HG03378 (cell line): ENCODE measurements at regions not wholly inside any gene's neighbourhood (a gene's known extent, or its start where the extent isn't known, plus 50 kb on each side); places are given as distances from the start of the nearest gene placed in this dataset.
"Not testable (repeated sequence)": the region's sequence is repeated elsewhere in the genome, so short reads cannot be mapped to it uniquely, and the experiment has no call there.

ENCODE experiments used
- ATAC-seq: cut with Tn5 transposase; IDR thresholded peaks from one replicate; pipeline ENCODE4 v1.9.1; 2021; ENCODE audit warnings: mild to moderate bottlenecking, moderate library complexity; ENCODE audit not compliant: unreplicated experiment

GRCh38 chr5:2355859-2356258 lies 395.6 kb downstream of the IRX2 start:
- no peak for ATAC-seq

- no peak for ATAC-seq
Measured at GRCh38 chr5:2353871-2354440, 397.5 kb downstream of the IRX2 start.

GRCh38 chr5:2353211-2353610 lies 398.3 kb downstream of the IRX2 start:
- no peak for ATAC-seq

GRCh38 chr5:2352101-2352861 lies 399.2 kb downstream of the IRX2 start:
- no peak for ATAC-seq

GRCh38 chr5:2349768-2350167 lies 401.7 kb downstream of the IRX2 start:
- not testable (repeated sequence) for ATAC-seq

GRCh38 chr5:2338686-2339085 lies 412.8 kb downstream of the IRX2 start:
- no peak for ATAC-seq

GRCh38 chr5:2335733-2336515 lies 415.6 kb downstream of the IRX2 start:
- no peak for ATAC-seq

GRCh38 chr5:2335125-2335732 lies 416.2 kb downstream of the IRX2 start:
- no peak for ATAC-seq

GRCh38 chr5:2334719-2335118 lies 416.8 kb downstream of the IRX2 start:
- no peak for ATAC-seq

GRCh38 chr5:2333291-2333690 lies 418.2 kb downstream of the IRX2 start:
- ATAC-seq, result no peak

- ATAC-seq, result no peak
Measured at GRCh38 chr5:2332521-2332920, 419.0 kb downstream of the IRX2 start.

GRCh38 chr5:2330325-2331130 lies 420.9 kb downstream of the IRX2 start:
- ATAC-seq, result no peak

- ATAC-seq, result no peak
Measured at GRCh38 chr5:2329741-2330140, 421.7 kb downstream of the IRX2 start.

GRCh38 chr5:2326601-2327000 lies 424.9 kb downstream of the IRX2 start:
- ATAC-seq, result no peak

- ATAC-seq, result no peak
Measured at GRCh38 chr5:2324788-2325187, 426.7 kb downstream of the IRX2 start.

- no peak for ATAC-seq
Measured at GRCh38 chr5:2320611-2321010, 430.9 kb downstream of the IRX2 start.

GRCh38 chr5:2317540-2317939 lies 433.9 kb downstream of the IRX2 start:
- no peak for ATAC-seq

GRCh38 chr5:2311851-2312250 lies 429.1 kb upstream of the IRX4 start:
- ATAC-seq, result no peak

GRCh38 chr5:2310946-2311345 lies 428.2 kb upstream of the IRX4 start:
- no peak for ATAC-seq

- no peak for ATAC-seq
Measured at GRCh38 chr5:2307631-2308030, 424.9 kb upstream of the IRX4 start.

- ATAC-seq, result no peak
Measured at GRCh38 chr5:2306711-2307110, 424.0 kb upstream of the IRX4 start.
